HG02763 (cell line): ENCODE measurements at regions not wholly inside any gene's neighbourhood (a gene's known extent, or its start where the extent isn't known, plus 50 kb on each side); places are given as distances from the start of the nearest gene placed in this dataset.
A peak's percentile ranks its signal among the peaks of the same experiment; 100 is the strongest.

Experiments used
- ATAC-seq: cut with Tn5 transposase; IDR thresholded peaks from one replicate; pipeline ENCODE4 v1.9.1; 2021; ENCODE audit warnings: mild to moderate bottlenecking, moderate library complexity; ENCODE audit not compliant: unreplicated experiment

DNA sequence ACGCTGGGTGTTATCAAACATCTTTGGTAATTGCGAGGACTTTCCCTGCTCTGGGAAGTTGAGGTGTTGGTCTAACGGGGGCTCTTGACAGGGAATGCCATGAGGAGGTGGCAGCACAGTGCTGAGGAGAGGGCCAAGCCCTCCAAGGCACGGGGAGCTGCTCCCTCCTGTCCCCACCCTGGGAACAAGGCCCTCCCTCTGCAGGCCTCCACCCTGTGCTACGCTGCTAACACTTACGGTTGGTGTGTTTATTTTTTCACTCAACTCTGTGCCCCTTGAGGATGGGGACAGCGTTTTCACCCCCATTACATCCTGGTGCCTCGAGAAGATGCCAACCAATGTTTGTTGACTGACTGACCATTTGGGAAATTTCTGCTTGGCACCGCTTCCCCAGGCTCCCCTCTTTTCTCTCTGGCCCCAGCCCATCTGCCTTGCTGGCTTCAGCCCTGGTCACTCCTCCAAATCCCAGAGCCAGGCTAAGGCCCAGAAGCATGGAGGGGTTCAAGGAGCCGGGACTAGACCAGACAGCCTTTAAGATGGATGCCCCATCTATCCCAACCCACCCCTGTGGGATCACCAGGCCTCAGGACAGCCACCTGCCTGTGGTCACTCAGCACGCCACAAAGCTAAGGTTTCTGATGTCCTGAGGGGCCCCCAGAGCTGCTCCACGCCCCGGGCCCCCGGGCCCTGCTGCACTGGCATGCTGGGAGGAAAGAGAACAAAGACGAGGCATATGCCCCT lies 125.7 kb downstream of the BARX1 start:
- ATAC-seq, result no peak

DNA sequence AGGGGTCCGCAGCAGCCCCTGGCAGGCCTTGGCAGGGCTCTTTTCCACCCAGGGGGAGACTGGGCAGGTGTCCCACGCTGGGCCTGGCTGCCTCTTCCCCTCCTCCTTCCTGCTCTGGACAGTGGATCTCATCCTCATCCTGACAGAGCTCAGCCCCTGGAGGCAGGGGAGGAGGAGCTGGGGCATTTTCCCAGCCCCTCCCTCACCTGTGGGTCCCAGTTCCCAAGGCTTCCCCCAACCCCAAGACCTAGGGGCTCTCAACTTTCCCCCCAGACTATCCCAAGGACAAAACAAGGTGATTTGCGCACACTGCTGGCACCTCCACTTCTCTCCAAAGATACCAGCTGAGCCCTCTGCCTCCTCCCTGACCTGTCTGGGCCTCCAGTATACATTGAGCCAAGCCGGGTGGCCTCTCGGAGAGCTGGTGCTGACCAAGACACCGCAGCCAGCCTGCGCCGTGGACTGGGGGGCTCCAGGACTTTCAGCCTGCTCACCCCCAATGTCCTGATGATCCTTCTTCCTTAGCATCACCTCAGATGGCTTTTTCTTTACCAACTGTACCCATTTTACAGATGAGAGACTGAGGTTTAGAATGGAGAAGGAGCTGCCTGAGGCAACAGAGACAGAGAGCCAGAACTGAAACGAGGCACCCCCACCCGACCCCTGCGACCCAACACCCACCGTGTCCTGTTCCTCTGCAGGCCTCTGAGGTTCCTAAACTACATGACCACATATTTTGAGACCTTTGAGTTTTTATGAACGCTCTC lies 126.6 kb downstream of the BARX1 start:
- no peak for ATAC-seq

DNA sequence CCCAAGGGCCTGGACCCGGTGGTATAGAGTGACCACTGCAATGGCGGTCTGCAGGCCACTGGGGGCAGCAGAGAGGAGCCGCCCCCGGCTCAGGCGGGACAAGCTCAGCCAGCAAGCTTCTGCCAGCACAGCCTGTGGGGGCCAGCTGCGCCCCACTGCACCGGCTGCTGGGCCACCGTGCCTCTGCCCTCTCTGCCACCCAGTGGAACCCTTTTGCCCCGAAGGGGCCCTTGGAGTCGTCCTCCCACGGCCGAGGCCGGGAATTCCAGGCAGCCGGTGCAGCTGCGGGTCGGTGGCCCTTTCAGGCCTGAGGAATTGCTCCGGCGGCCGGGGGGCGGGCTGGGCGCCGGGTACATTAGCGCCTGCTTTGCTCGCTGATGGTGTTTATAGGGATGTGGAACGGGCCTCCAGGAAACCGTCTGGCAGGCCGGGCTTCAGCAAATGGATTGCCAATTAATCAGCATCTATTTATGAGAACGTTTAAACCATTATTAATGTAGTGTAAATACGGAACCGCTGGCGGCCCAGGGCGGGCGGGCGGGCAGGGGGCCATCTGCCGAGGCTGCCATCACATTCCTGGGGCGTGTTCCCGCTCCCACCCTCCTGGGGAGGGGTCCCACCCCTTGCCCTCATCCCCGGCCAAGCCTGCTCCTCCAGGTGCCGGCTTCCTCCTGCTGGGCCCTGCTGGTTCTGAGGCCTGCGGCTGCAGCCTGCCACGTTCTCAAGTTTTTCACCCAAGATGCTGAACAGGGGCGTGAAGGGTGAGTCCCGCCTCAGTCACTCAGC lies 127.4 kb downstream of the BARX1 start:
- peak; percentile 45 for ATAC-seq

DNA sequence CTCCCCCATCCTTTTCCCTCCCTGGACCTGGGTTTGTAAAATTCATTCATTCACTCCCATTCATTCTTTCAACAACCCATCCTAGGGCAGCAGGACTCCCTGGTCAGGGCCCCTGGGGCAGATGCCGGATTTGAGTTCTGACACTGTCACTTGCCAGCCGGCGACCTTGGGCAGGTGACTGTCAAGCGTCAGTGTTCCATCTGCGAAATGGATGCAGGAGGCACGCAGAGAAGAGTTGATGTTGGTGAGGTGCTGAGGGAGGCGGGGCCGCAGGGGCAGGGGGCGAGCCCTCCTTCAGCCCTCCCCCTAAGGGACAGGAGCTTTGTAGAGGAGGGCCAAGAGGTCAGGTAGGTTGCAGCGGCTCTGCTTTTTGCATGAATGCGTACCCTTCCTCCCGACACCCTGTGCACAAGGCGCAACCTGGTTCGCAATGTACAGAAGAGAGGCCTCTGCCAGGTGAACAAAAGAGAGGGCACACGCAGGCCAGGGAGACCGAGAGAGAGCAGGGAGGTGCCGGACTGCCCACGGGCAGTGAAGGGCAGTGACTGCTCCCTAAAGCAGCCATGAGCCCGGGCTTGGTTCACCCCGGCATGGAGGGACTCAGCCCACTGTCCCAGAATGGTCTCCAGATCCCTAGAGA lies 128.1 kb downstream of the BARX1 start:
- ATAC-seq, result no peak

DNA sequence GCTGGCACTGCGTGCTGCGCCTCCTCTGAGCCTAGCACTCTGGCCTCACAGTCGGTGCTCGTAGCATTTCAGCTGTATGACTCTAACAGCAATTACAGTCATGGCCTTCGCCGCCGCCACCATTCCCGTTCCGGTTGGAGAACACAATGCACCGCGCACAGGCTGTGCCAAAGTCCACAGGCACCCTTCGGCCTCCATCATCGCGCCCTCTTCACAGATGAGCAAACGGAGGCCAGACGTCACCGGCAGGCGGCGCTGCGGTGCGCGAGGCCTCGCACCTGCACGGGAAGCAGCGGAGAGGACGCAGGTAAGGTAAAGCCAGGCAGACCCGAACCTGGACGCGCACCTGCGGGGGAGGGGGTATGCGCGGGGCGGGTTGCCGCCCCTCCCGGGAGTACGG lies 128.9 kb downstream of the BARX1 start:
- ATAC-seq, result no peak

DNA sequence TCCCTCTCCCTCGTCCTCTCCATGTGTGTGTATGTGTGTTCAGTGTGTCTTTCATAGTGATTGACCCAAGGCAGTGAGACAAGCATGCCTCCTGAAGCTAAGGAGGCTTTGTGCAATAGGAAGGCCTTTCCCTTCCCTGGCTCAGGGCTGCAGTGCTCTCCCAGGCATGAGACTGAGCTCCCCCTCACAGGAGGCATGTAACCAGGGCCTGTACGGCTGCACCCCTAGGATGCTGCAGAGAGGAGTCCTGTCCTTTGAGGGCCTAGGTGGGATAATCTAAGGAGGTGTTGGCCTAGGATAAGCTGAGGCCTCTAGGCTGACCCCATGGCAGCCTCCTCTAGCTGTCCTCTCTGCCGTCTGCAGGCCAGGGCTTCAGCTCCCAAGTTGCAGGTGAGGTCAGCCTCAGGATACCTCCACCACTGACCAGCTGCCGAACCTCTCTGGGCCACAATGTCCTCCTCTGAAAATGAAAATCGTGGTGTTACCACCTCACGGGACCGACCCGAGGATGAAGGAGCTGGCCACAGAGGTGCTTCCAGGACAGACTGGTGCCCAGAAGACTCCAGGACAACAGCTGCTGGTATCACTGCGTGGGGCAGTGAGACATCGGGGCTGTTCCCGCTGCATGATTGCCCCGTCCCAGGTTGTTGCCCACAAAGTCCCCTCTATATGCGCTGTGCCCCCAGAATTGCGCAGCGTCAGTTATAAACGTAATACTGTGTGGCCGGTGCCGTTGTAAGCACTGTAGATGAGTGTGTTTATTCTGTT lies 129.6 kb downstream of the BARX1 start:
- no peak for ATAC-seq

DNA sequence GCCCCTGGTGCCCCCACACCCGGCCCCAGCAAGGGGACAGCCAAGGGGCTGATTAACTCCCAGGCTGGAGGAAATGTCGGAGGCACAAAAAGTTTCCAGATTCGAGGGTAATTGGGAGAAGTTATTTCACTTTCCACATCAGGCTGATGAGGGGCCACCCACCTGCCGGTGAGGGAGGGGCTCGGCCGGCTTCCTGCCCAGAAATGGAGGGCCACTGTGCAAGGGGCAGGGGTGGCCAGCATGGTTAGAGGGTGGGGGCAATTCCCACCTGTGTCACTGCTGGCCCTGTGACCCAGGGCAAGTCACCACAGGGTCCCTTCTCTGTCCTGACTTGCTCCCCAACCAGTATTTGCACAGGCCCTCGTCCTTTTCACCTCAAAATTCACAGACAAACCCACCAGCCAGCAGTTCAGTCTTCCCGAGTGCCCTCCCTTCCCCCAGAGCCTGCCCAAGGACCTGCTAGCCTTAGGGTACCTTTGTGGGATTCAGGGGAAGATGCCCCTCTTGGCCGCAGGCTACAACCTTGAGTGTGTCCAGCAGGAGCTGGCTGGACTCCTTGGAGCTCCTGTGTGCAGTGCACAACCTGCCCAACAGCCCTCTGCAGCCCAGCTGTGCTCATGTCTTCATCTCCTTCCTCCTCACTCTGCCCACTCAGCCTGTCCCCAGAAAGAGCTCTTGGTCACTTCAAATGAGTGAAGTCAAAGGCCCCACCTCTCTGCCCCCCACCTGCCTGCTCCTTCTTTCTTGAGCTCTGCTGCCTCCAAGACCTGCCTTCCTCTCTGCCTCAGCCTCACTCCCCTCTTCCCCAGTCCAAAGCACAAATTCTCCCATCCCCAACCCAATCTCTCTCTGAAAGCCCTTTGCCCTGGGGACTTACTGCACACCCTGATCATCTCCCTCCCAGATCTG lies 130.5 kb downstream of the BARX1 start:
- ATAC-seq, result no peak

DNA sequence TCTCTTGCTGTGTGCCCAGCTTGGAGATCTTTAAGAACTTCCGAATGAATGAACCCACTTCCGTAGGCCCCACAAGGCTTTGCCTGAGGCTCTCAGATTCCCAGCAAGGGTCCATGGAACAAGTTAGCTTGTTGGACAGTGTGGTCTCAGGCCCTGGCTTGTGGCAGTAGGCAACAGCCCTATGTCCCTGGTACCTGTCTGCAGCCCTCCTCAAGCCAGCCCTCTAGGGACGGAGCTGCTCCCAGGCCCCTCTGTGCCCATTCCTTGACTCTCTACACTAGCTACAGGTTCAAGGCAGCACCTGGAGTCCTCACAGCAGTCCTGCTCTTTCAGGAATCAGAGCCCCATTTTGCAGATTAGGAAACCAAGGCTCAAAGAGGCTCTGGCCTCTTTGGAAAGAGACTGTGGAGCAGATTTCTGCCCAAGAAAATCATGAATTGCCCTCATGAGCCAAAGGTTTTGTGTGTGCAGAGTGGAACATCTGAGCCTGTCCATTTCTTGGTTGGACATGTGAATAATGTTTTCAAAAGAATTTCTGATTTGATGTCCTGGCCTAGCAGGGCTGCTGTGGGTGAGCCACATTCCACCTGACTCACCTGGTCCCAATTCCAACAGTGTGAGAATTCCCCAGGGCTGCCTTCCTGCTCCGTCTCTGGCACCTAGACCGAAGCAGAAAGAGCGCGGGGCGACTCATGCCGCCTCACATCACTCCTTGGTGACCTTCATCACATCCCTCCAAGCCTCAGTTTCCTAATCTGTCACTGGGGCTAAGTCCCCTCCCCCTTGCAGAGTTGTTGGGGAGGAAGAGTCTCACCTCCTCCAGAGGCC lies 131.7 kb downstream of the BARX1 start:
- no peak for ATAC-seq

DNA sequence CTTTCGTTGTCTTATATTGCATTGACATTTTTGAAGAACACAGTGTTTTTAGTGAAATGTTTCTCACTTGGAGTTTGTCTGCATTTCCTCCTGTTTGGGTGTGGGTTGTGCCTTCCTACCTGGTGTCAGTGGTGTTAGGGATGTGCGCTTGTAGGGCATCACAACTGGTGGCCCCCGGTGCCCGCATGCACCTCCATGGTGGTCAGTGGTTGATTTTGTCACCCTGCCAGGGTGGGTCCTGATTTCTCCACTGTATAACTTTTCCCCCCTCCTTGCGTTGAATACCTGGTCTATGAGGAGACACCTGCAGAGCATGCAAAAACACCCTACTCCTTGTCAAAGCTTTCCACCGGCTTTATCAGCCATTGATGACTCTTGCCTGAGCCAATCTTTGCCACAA lies 132.9 kb downstream of the BARX1 start:
- ATAC-seq, result no peak

DNA sequence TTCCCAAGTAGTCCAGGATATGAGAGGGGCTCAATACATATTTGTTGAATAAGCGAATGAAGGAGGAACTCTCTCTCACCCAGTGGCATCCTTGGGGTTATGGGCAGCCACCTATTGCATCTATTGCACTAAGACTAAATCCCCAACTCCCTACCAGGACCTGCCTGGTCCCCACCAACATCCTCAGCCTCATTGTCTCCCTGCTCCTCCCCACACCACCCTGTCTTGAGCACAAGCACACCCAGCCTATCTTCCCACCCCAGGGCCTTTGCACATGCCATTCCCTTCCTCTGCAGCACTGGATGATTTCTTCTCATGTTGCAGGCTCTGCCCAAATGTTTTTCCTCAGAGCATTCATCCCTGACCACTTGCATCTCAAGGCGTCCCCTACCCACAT lies 133.8 kb downstream of the BARX1 start:
- no peak for ATAC-seq

DNA sequence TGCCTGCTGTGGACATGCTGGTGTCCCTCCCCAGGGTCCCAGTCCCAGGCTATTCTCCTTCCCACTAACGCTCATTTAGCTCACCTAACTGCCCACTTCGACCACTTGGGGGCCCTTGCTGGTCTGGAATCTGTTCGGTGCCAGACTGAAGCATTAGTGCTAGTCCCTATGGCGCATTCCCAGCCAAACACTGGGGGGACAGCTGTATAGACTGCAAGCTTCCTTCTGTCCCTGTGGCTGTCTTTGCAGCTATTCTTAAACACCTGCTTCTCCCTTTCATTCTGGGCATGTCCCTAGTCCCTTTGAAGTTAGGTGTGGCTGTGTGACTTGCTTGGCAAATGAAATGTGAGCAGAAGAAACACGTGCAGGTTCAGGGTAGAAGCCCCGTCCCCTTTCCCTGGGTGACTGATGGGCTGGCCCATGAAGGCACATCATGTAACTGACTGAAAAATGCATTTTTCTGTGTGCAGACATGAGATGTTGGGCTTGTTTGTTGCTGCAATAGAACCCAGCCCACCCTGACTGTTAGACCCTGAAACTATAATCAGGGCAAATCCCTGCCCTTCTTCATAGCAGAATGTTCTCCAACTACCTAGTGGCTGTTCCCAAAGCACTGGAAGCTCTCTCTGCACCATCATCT lies 134.4 kb downstream of the BARX1 start:
- ATAC-seq, result no peak

DNA sequence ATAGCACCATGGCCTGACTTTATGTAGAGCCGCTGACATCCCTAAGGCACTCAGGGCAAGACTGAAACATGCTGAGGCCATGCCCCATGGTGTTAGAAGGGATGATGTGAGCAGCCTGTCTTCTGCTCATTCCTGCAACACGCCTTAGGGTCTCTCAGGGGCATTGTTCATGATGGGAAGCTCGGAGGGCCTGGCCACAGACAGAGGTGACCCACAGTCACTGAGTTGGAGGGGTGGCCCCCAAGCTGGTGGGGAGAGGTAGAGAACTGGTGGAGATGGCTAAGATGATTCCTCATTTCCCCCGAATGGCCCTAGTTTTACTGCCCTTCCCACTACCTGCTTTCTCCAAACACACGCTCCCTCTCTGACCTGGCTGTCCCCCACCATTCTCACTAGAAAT lies 135.2 kb downstream of the BARX1 start:
- no peak for ATAC-seq

DNA sequence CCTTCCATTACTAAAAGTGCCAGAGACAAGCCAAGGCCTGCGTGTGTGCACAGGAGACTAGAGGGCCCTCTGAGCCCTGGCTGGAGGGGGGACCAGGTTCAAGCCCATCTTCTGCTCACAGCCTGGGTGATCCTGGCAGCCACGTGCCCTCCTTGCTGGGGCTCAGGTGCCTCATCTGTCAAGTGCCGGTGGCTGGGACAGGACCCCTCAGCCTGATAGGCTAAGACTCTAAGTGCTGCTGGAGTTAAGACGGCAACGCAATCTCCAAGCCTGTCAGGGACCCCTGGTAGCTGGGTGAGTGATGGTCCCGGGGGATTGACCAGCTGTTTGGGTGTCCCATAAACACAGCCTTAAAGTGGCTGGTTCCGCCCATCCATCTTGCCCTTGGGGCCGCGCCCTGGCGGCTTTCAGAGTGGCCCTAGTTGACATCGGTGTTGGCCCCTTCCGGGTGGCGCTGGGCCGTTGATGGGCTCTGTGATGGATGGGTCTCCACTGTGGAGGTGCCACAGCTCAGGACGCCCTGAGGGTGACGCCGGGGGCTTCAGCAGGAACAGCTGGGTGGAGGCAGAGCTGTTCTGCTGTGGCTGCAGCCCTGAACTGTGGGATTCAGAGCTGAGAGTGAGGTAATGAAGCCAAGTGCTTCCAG lies 136.2 kb downstream of the BARX1 start:
- ATAC-seq, result no peak

DNA sequence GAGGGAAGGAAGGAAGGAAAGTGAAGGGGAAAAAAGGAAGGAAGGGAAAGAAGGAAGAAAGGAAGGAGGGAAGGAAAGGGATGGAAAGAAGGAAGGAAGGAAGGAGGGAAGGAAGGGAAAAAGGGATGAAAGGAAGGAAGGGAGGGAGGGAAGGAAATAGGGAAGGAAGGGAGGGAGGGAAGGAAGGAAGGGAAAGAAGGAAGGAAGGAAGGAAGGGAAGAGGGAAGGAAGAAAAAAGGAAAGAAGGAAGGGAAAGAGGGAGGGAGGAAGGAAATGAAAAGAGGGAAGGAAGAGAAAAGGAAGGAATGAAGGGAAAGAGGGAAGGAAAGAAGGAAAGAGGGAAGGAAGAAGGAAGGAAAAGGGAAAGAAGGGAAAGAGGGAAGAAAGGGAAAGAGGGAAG lies 136.9 kb downstream of the BARX1 start:
- no peak for ATAC-seq

DNA sequence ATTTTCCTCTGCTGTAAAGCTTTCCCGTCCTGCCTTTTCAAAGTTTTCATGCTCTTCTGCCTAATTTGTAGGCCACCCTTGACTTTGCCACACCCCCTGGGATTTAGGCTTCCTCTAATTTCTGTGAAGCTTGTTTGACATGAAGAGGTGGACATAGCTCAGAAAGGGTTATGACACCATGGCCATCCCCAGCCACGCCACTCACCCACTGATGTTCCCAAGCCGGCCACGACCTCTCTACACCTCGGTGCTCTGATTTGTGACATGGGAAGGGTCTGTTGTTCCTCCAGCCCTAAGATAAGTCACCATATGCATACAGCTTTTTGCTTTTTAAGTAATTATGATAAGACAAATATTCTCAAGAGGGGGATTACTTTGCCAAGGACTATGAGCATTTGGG lies 139.5 kb downstream of the BARX1 start:
- no peak for ATAC-seq

DNA sequence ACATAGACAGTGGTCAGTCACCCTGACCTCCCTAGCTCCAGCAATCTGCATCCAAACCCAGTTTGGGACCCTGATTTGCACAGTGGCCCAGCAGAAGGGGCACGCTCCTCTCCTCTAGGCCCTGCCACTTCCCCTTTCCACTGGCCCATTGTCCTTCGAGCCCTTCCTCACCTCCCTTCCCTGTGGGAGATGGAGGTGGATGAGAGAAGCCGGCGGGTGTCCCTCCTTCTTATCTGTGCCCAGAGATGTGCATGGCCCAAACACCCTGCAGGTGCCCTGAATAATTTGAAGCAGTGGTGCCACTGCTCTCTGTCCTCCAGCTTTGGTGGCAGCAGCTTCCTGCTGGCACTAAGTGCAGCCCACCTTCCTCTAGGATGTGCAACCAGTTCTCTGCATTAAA lies 140.0 kb downstream of the BARX1 start:
- no peak for ATAC-seq

DNA sequence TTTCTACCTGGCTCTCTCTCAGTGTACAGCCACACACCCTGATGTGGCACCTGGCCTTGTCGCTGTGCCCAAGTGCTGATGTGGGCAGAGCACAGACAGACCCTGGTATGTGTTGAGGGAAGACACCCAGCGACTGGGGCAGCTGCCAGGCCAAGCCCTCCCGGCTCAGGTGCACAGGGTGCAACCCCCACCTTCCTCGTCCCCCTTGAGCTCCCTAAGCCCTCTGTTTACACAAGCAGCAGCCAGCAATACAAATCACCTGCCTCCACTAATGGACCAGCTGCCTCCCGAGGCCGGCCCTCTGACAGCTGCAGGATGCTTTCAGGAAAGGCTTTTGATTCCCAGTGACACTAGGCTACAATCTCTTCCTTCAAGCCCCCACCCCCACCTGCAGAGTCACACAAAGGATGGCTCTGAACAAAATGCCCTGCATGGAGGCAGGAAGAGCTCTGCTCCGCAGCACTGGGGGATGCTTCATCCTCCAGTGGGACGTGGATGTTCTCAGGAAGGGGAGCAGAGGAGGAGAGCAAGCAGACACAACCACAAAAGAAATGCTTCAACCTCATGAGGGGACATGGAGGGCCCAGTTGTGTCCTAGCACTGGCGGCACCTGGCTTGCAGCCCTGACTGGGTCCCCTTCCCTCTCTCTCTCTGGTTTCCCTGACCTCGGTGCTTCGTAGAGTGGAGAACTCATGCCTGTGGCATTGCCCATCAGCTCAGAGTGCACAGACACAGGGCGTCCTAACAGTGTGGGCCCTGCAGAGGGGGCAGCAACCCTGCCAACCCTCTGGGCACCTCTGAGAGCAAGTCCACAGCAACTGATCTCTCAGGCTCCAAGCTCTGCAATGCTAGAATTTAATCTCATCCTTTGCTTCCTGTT lies 140.8 kb downstream of the BARX1 start:
- ATAC-seq, result no peak
